HG03095 (cell line): ENCODE measurements at regions not wholly inside any gene's neighbourhood (a gene's known extent, or its start where the extent isn't known, plus 50 kb on each side); places are given as distances from the start of the nearest gene placed in this dataset.
"Not testable (repeated sequence)": the region's sequence is repeated elsewhere in the genome, so short reads cannot be mapped to it uniquely, and the experiment has no call there.

Experiments used
- ATAC-seq: cut with Tn5 transposase; IDR thresholded peaks from one replicate; pipeline ENCODE4 v1.9.1; 2021; ENCODE audit warnings: moderate library complexity; ENCODE audit not compliant: unreplicated experiment

- no peak for ATAC-seq
These were observed 180.2 kb upstream of the EOLA2 start for GRCh38 chrX:150118476-150118875.

GRCh38 chrX:150119323-150119722, 181.0 kb upstream of the EOLA2 start:
- ATAC-seq: no peak

- not testable (repeated sequence) for ATAC-seq
These were observed 186.8 kb upstream of the EOLA2 start for GRCh38 chrX:150125045-150125444.

GRCh38 chrX:150127216-150127615, 188.9 kb upstream of the EOLA2 start:
- ATAC-seq: no peak

GRCh38 chrX:150143721-150144440, 205.6 kb upstream of the EOLA2 start:
- no peak for ATAC-seq

GRCh38 chrX:150146271-150146896, 208.1 kb upstream of the EOLA2 start:
- no peak for ATAC-seq

- no peak for ATAC-seq
These were observed 210.7 kb upstream of the EOLA2 start for GRCh38 chrX:150148749-150149672.

GRCh38 chrX:150150076-150150779, 211.9 kb upstream of the EOLA2 start:
- no peak for ATAC-seq

GRCh38 chrX:150150780-150151125, 212.4 kb upstream of the MAMLD1 start:
- no peak for ATAC-seq

GRCh38 chrX:150152036-150152435, 211.1 kb upstream of the MAMLD1 start:
- ATAC-seq: no peak

- ATAC-seq: no peak
These were observed 210.6 kb upstream of the MAMLD1 start for GRCh38 chrX:150152546-150152945.

- no peak for ATAC-seq
These were observed 207.6 kb upstream of the MAMLD1 start for GRCh38 chrX:150155436-150156035.

GRCh38 chrX:150156615-150157014, 206.5 kb upstream of the MAMLD1 start:
- ATAC-seq: no peak

GRCh38 chrX:150157291-150157690, 205.8 kb upstream of the MAMLD1 start:
- ATAC-seq: no peak

GRCh38 chrX:150158554-150159332, 204.4 kb upstream of the MAMLD1 start:
- ATAC-seq: no peak

- ATAC-seq: no peak
These were observed 203.6 kb upstream of the MAMLD1 start for GRCh38 chrX:150159537-150159936.

GRCh38 chrX:150160656-150161055, 202.5 kb upstream of the MAMLD1 start:
- no peak for ATAC-seq

- ATAC-seq: no peak
These were observed 201.9 kb upstream of the MAMLD1 start for GRCh38 chrX:150161193-150161592.

- no peak for ATAC-seq
These were observed 201.0 kb upstream of the MAMLD1 start for GRCh38 chrX:150162141-150162540.
